Kidney (tissue), 13 donors: ENCODE measurements at regions not wholly inside any gene's neighbourhood (a gene's known extent, or its start where the extent isn't known, plus 50 kb on each side); places are given as distances from the start of the nearest gene placed in this dataset.
"Not testable (repeated sequence)": the region's sequence is repeated elsewhere in the genome, so short reads cannot be mapped to it uniquely, and the experiment has no call there.

Experiments used
- DNase-seq, 5 donors: peaks; one replicate each; pipeline ENCODE4 v3.0.0-alpha.2; 2013 to 2020
- FAIRE-seq: peaks from 2 replicates; lab custom pipeline; 2012; peaks lifted over from hg19 to GRCh38; lab: Jason Lieb, UNC
- H3K27ac ChIP-seq, 2 donors: one replicate each; pipeline ENCODE4 v1.7.0; 2013; ENCODE audit warnings: low read depth in 2 of 2, low read length in 2 of 2, inconsistent platforms in 1 of 2
- H3K27me3 ChIP-seq: one replicate; pipeline ENCODE4 v1.7.1; 2013; ENCODE audit warnings: low read length, inconsistent platforms; ENCODE audit not compliant: control insufficient read depth, insufficient read depth
- H3K36me3 ChIP-seq, 3 donors: one replicate each; pipeline versions ENCODE4 v1.7.0 to v1.7.1; 2013; ENCODE audit warnings: low read length in 3 of 3, control low read depth in 1 of 3, inconsistent platforms in 1 of 3; ENCODE audit not compliant: insufficient read depth in 3 of 3, control insufficient read depth in 2 of 3
- H3K4me1 ChIP-seq, 3 donors: one replicate each; pipeline versions ENCODE4 v1.7.0 to v1.7.1; 2013; ENCODE audit warnings: low read length in 3 of 3, inconsistent platforms in 1 of 3, low read depth in 1 of 3; ENCODE audit not compliant: control insufficient read depth in 2 of 3, insufficient read depth in 2 of 3
- H3K4me3 ChIP-seq, 3 donors: one replicate each; pipeline versions ENCODE4 v1.7.0 to v1.8.1; 2013; ENCODE audit warnings: low read length in 3 of 3, control low read depth in 1 of 3, inconsistent platforms in 1 of 3
- H3K9ac ChIP-seq, 3 donors: one replicate each; pipeline versions ENCODE4 v1.7.0 to v1.7.1; 2013; ENCODE audit warnings: low read length in 3 of 3, control low read depth in 1 of 3, inconsistent platforms in 1 of 3
- H3K9me3 ChIP-seq, 3 donors: one replicate each; pipeline versions ENCODE4 v1.7.0 to v1.7.1; 2013; ENCODE audit warnings: low read length in 3 of 3, control low read depth in 1 of 3, inconsistent platforms in 1 of 3; ENCODE audit not compliant: control insufficient read depth in 2 of 3, insufficient read depth in 1 of 3
- CTCF ChIP-seq: IDR thresholded peaks from 3 replicates; pipeline ENCODE4 v1.5.1; 2012; ENCODE audit warnings: mild to moderate bottlenecking, moderate library complexity, borderline replicate concordance; ENCODE audit not compliant: insufficient read depth; ENCODE audit errors: extremely low read depth
- intact Hi-C: fragments of 100-400 bp; cut with DNase I; formaldehyde crosslinking; loops from one replicate; pipeline ENCODE4 v1.11.1; 2022
- donor health status: control.
- donor health status: control.
- donor health status: control.
- donor health status: control.
- donor health status: control.
- donor health status: DM: yes; HTN: yes; CAD: no.
- donor health status: Normal renal cell carcinoma (clear cell type).

GRCh38 chr15:31647337-31647826 is 320.7 kb downstream of the KLF13 start:
- H3K9ac ChIP-seq, DNase-seq, H3K36me3 ChIP-seq, FAIRE-seq, H3K27me3 ChIP-seq, H3K9me3 ChIP-seq, H3K27ac ChIP-seq, intact Hi-C loops, H3K4me1 ChIP-seq, H3K4me3 ChIP-seq: not testable (repeated sequence)

DNA sequence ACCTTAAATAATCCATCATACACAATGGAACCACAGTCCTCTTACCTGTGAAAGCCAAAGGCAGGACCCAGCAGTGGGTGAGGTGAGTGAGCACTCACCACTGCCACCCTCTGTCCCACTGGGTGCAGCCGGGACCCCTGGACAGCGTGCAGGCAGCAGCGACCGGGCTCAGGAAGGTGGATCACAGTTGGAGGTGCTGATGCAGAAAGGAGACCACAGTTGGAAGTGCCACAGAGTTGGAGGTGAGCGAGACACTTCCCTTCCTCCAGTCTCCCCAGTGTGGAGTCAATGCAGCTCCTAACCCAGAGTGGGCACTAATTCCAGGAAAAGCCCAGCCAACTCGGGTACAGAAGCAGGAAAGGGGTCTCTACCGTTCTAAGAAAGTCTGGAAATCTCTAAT is 323.0 kb downstream of the KLF13 start:
- H3K9me3 ChIP-seq, intact Hi-C loops, FAIRE-seq, DNase-seq, H3K4me1 ChIP-seq, H3K27ac ChIP-seq, H3K4me3 ChIP-seq, H3K9ac ChIP-seq, H3K27me3 ChIP-seq, H3K36me3 ChIP-seq: not testable (repeated sequence)

DNA sequence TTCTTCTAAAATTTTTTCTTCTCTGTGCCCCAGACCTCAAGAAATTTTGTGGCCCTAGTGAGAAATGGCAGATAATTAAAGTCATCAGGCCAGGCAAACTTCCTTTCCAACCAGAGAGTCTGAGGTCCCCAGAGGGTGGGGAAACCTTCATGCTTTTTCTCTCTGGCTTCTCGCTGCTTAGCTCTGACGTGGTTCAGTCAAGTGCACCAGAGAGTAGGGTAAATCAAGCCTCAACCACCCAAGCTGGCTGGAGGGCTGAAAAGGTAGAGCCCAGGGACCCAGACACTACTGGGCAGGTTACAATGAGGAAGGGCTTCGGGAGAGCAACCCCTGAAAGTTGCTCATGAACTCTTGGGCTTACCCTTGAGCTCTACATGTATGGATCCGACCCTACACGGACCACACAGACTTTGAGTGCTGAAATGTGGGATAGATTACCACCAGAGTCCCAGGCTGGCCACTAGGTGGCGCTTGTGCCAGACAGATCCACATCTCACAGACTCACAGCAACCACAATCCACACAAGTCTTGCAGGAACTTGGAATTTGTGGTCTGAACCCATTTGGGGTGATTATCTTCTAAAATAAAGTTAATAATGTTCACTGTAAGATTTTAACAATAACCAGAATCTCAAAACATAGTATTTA is 323.5 kb downstream of the KLF13 start:
- intact Hi-C loops, H3K9me3 ChIP-seq, H3K27ac ChIP-seq, H3K4me3 ChIP-seq, H3K36me3 ChIP-seq, H3K4me1 ChIP-seq, H3K9ac ChIP-seq, H3K27me3 ChIP-seq: not testable (repeated sequence)
- peak; percentile 39 for TF ChIP-seq CTCF
- peak; percentile 59 for FAIRE-seq
- peak in 1 of 5 donors; percentile 80 for DNase-seq

GRCh38 chr15:31656915-31657314 is 330.3 kb downstream of the KLF13 start:
- H3K27ac ChIP-seq, H3K4me1 ChIP-seq, DNase-seq, H3K9me3 ChIP-seq, intact Hi-C loops, H3K27me3 ChIP-seq, H3K36me3 ChIP-seq, FAIRE-seq, H3K4me3 ChIP-seq, H3K9ac ChIP-seq: not testable (repeated sequence)

GRCh38 chr15:31660816-31661215 is 334.2 kb downstream of the KLF13 start:
- intact Hi-C loops, result no loop called here

GRCh38 chr15:31665732-31666131 is 339.1 kb downstream of the KLF13 start:
- H3K27me3 ChIP-seq, FAIRE-seq, DNase-seq, H3K9me3 ChIP-seq, H3K4me3 ChIP-seq, H3K4me1 ChIP-seq, H3K9ac ChIP-seq, intact Hi-C loops, H3K27ac ChIP-seq, H3K36me3 ChIP-seq: not testable (repeated sequence)

More at GRCh38 chr15:31660816-31661215, 334.2 kb downstream of the KLF13 start:
- H3K9me3 ChIP-seq, result no peaks in the 10 kb centered on the region
- TF ChIP-seq CTCF, result no peak
- no peaks in the 10 kb centered on the region for H3K36me3 ChIP-seq
- H3K4me3 ChIP-seq, result no peak overlapping the region
- no peak for DNase-seq
- H3K27ac ChIP-seq, result no peak overlapping the region
- no peaks in the 10 kb centered on the region for H3K4me1 ChIP-seq
- FAIRE-seq, result no peak
- no peak overlapping the region for H3K9ac ChIP-seq
- H3K27me3 ChIP-seq, result no peaks in the 10 kb centered on the region
